ENCODE measurements at regions not wholly inside any gene's neighbourhood (a gene's known extent, or its start where the extent isn't known, plus 50 kb on each side); places are given as distances from the start of the nearest gene placed in this dataset.

- no TSS peak for BruUV-seq (replicated peaks)
- Histone ChIP-seq H3K27ac (ENCODE audit: control insufficient read depth, insufficient read depth) (no peak overlapping the region), H3K27me3 (replicated peaks in 1 of 2; ENCODE audit: control insufficient read depth in 2 of 2, insufficient read depth in 2 of 2, low read length in 1 of 2) (no peaks in the 10 kb centered on the region), H4K20me1 (ENCODE audit: control insufficient read depth, insufficient read depth) (no peaks in the 10 kb centered on the region), H2AFZ (ENCODE audit: control insufficient read depth, low read depth, low read length) (no peak overlapping the region), H3K9ac (ENCODE audit: control insufficient read depth, insufficient read depth, low read length) (no peak overlapping the region), H3K4me1 (ENCODE audit: control insufficient read depth, insufficient read depth, low read length) (no peaks in the 10 kb centered on the region), H3K4me3 (no peak overlapping the region), H3K36me3 (ENCODE audit: control insufficient read depth in 2 of 2, insufficient read depth in 2 of 2, low read length in 1 of 2) (no peaks in the 10 kb centered on the region), H3K4me2 (ENCODE audit: control insufficient read depth, insufficient read depth) (no peak overlapping the region), H3K79me2 (ENCODE audit: control insufficient read depth, insufficient read depth, low read length) (no peaks in the 10 kb centered on the region), H3K9me3 (replicated peaks; ENCODE audit: control insufficient read depth, insufficient read depth, low read length) (no peaks in the 10 kb centered on the region)
- ChIA-PET RAD21 (ENCODE audit: unreplicated experiment) (no interaction called here), POLR2A (no interaction called here), SMC1A (ENCODE audit: uncharacterized antibody, unreplicated experiment) (no interaction called here), CTCF (no interaction called here)
- WGBS (ENCODE audit: insufficient coverage, insufficient replicate concordance, low lambda C conversion rate, missing lambda C conversion rate), result 0% methylated on average over 1 of the region's 1 CpG
- DNase-seq (ENCODE audit: low read depth, low spot score) (no peak), FAIRE-seq (no peak), ATAC-seq (no peak)
- intact Hi-C loops (cut with micrococcal nuclease; ENCODE audit: unreplicated experiment), result no loop called here
- in situ Hi-C loops (cut with MboI), result no loop called here
- TF ChIP-seq REST (IDR thresholded peaks at IDR 0.05; ENCODE audit: low read depth, low read length), result no peak
- no peak for TF ChIP-seq NBN (IDR thresholded peaks at IDR 0.05)
- no peak for TF ChIP-seq SIN3A (IDR thresholded peaks at IDR 0.05; ENCODE audit: low read depth, low read length)
- no peak for TF ChIP-seq ZNF687 (IDR thresholded peaks at IDR 0.05)
- TF ChIP-seq CEBPZ (IDR thresholded peaks at IDR 0.05; ENCODE audit: low read depth, low read length), result no peak
- TF ChIP-seq NFYA (IDR thresholded peaks at IDR 0.05; ENCODE audit: borderline replicate concordance, low read depth, low read length), result no peak
- no peak for TF ChIP-seq TCF3 (IDR thresholded peaks at IDR 0.05; ENCODE audit: borderline replicate concordance, insufficient read depth, low read depth, low read length)
- no peak for TF ChIP-seq BCL11A (IDR thresholded peaks at IDR 0.05; ENCODE audit: low read depth, low read length)
These were observed 67.7 kb upstream of the GOT2 start for GRCh38 chr16:58801838-58802237.
